SU-DHL-6 (cell line): ENCODE measurements at regions not wholly inside any gene's neighbourhood (a gene's known extent, or its start where the extent isn't known, plus 50 kb on each side); places are given as distances from the start of the nearest gene placed in this dataset.

Experiments
- EZH2phosphoT487 ChIP-seq: fragments of 200-600 bp; sonication (generic), shearing (Covaris generic); conservative IDR thresholded peaks from 2 replicates; pipeline ENCODE4 v1.6.1; 2018; ENCODE audit warnings: mild to moderate bottlenecking, antibody characterized with exemption, low read length, moderate library complexity, mixed read lengths
- TF ChIP-seq, protein P1 (sequence below): fragments of 200-600 bp; sonication (generic); IDR thresholded peaks from one replicate; pipeline ENCODE4 v1.5.1; 2017; ENCODE audit warnings: antibody characterized with exemption, mild to moderate bottlenecking, low read length, moderate library complexity; ENCODE audit not compliant: insufficient read depth, poor library complexity, severe bottlenecking

DNA sequence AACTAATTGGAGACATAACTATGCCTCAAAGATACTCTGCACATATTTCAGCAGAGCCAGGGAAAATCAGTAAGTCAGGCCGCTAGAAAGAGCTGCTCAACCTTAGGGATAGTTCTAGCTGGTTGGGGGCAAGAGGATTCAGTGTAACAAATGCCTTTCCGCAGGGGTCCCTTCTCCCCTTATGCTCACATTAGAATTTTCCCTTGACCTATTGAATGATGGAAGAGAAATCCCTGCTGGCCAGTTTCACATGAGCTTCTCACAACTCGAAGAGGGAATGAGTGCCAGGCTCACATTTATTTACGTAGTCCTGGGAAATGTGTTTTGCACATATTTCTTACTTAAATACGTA lies 66.2 kb upstream of the USP9X start:
- TF ChIP-seq, protein P1, sequence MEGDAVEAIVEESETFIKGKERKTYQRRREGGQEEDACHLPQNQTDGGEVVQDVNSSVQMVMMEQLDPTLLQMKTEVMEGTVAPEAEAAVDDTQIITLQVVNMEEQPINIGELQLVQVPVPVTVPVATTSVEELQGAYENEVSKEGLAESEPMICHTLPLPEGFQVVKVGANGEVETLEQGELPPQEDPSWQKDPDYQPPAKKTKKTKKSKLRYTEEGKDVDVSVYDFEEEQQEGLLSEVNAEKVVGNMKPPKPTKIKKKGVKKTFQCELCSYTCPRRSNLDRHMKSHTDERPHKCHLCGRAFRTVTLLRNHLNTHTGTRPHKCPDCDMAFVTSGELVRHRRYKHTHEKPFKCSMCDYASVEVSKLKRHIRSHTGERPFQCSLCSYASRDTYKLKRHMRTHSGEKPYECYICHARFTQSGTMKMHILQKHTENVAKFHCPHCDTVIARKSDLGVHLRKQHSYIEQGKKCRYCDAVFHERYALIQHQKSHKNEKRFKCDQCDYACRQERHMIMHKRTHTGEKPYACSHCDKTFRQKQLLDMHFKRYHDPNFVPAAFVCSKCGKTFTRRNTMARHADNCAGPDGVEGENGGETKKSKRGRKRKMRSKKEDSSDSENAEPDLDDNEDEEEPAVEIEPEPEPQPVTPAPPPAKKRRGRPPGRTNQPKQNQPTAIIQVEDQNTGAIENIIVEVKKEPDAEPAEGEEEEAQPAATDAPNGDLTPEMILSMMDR = no peak
- TF ChIP-seq EZH2phosphoT487 = no peak
